SK-N-SH (cell line): ENCODE measurements at regions not wholly inside any gene's neighbourhood (a gene's known extent, or its start where the extent isn't known, plus 50 kb on each side); places are given as distances from the start of the nearest gene placed in this dataset.

ENCODE experiments used
- CTCF ChIA-PET: fragments of 300-600, 350-600 bp; formaldehyde crosslinking; extraction: SDS; loops from one replicate; lab custom pipeline; 2021; lab: Yijun Ruan, JAX
- POLR2A ChIA-PET: fragments of 350-600 bp; sonication (Branson Sonifier 250); formaldehyde crosslinking; extraction: SDS; loops from one replicate; lab custom pipeline; 2020; ENCODE audit warnings: antibody characterized with exemption, inconsistent platforms; lab: Yijun Ruan, JAX
- DNase-seq: peaks from one replicate; pipeline ENCODE4 v3.0.0; 2012
- H2AFZ ChIP-seq: fragments of 200-600 bp; sonication (generic); 2 replicates; pipeline ENCODE4 v1.8.1; 2016; ENCODE audit warnings: antibody characterized with exemption, mild to moderate bottlenecking, low read depth
- H3F3A ChIP-seq: fragments of 200-600 bp; sonication (generic); replicated peaks from 2 replicates; pipeline ENCODE3; 2016; ENCODE audit warnings: antibody characterized with exemption, mild to moderate bottlenecking; ENCODE audit not compliant: insufficient read depth
- H3K27ac ChIP-seq, 2 experiments: fragments of 200-500 bp in 1 of 2; fragments of 200-600 bp in 1 of 2; sonication (Bioruptor generic) in 1 of 2; sonication (generic), shearing (Covaris generic) in 1 of 2; 2 replicates each; pipeline versions ENCODE4 v1.5.1 to v1.6.1; 2014 to 2016; ENCODE audit warnings: low read depth in 2 of 2, inconsistent platforms in 1 of 2, low read length in 1 of 2, mild to moderate bottlenecking in 1 of 2, mixed read lengths in 1 of 2
- H3K27me3 ChIP-seq: fragments of 200-600 bp; sonication (generic), shearing (Covaris generic); 2 replicates; pipeline ENCODE4 v1.6.1; 2016; ENCODE audit warnings: mixed run types; ENCODE audit not compliant: insufficient read depth
- H3K36me3 ChIP-seq, 2 experiments: fragments of 200-500 bp in 1 of 2; fragments of 200-600 bp in 1 of 2; sonication (Bioruptor generic) in 1 of 2; sonication (generic) in 1 of 2; replicated peaks in 1 of 2; 2 replicates each; pipeline versions ENCODE3 to v1.5.1; 2014 to 2016; ENCODE audit warnings: low read length in 1 of 2, mild to moderate bottlenecking in 1 of 2; ENCODE audit not compliant: insufficient read depth in 2 of 2, control insufficient read depth in 1 of 2
- H3K4me1 ChIP-seq, 2 experiments: fragments of 200-500 bp in 1 of 2; fragments of 200-600 bp in 1 of 2; sonication (Bioruptor generic) in 1 of 2; sonication (generic), shearing (Covaris generic) in 1 of 2; 2 replicates each; pipeline versions ENCODE4 v1.5.1 to v1.6.1; 2014 to 2016; ENCODE audit warnings: low read depth in 1 of 2, low read length in 1 of 2, mixed run types in 1 of 2; ENCODE audit not compliant: insufficient read depth in 2 of 2, control insufficient read depth in 1 of 2
- H3K4me2 ChIP-seq: fragments of 200-600 bp; sonication (generic), shearing (Covaris generic); 2 replicates; pipeline ENCODE4 v1.6.1; 2017; ENCODE audit warnings: mixed run types
- H3K4me3 ChIP-seq, 2 experiments: fragments of 200-500 bp in 1 of 2; fragments of 200-600 bp in 1 of 2; sonication (Bioruptor generic) in 1 of 2; sonication (generic), shearing (Covaris generic) in 1 of 2; 2 replicates each; pipeline versions ENCODE4 v1.5.1 to v1.8.1; 2014 to 2016; ENCODE audit warnings: low read depth in 2 of 2, inconsistent platforms in 1 of 2, low read length in 1 of 2, mild to moderate bottlenecking in 1 of 2, mixed read lengths in 1 of 2, moderate library complexity in 1 of 2
- H3K79me2 ChIP-seq: fragments of 200-600 bp; sonication (generic); 2 replicates; pipeline ENCODE4 v1.8.1; 2017; ENCODE audit warnings: mild to moderate bottlenecking; ENCODE audit not compliant: insufficient read depth
- H3K9ac ChIP-seq: fragments of 200-600 bp; sonication (generic); 2 replicates; pipeline ENCODE4 v1.6.1; 2017; ENCODE audit warnings: mixed run types
- H3K9me2 ChIP-seq: fragments of 200-600 bp; sonication (generic); 2 replicates; pipeline ENCODE4 v1.6.1; 2017; ENCODE audit warnings: mixed run types
- H3K9me3 ChIP-seq: fragments of 200-600 bp; sonication (generic); 2 replicates; pipeline ENCODE4 v1.6.1; 2017; ENCODE audit warnings: mixed run types, mild to moderate bottlenecking, moderate library complexity
- H4K20me1 ChIP-seq: fragments of 200-600 bp; sonication (generic); 2 replicates; pipeline ENCODE4 v1.6.1; 2017; ENCODE audit warnings: mild to moderate bottlenecking, mixed run types; ENCODE audit not compliant: insufficient read depth
- CHD2 ChIP-seq: fragments of 150-350 bp; IDR thresholded peaks from 2 replicates; pipeline ENCODE4 v1.6.1; 2018; ENCODE audit warnings: low read length; ENCODE audit not compliant: partially characterized antibody
- CTCF ChIP-seq: fragments of 200-600 bp; sonication (generic); IDR thresholded peaks from 2 replicates; pipeline ENCODE4 v1.6.1; 2017; ENCODE audit warnings: antibody characterized with exemption, mild to moderate bottlenecking, moderate library complexity
- ELF1 ChIP-seq: IDR thresholded peaks from 2 replicates; pipeline ENCODE4 v1.4.0; 2012
- EZH2phosphoT487 ChIP-seq: fragments of 200-600 bp; sonication (generic); IDR thresholded peaks from 2 replicates; pipeline ENCODE4 v1.6.1; 2017; ENCODE audit warnings: low read depth, mixed run types, mild to moderate bottlenecking, antibody characterized with exemption, moderate library complexity, borderline replicate concordance
- GABPA ChIP-seq: IDR thresholded peaks from 2 replicates; pipeline ENCODE4 v1.4.0; 2012; ENCODE audit warnings: low read depth, mild to moderate bottlenecking
- GATA2 ChIP-seq: sonication (generic); formaldehyde crosslinking; IDR thresholded peaks from 2 replicates; pipeline ENCODE4 v1.5.0; 2020; ENCODE audit warnings: mild to moderate bottlenecking, missing genetic modification reagents
- IRF3 ChIP-seq: fragments of 150-350 bp; IDR thresholded peaks from 2 replicates; pipeline ENCODE4 v1.6.1; 2016; ENCODE audit warnings: mild to moderate bottlenecking, low read depth, low read length
- MAX ChIP-seq: IDR thresholded peaks from 2 replicates; pipeline ENCODE4 v1.4.0; 2012; ENCODE audit warnings: low read depth
- MEF2A ChIP-seq: IDR thresholded peaks from 2 replicates; pipeline ENCODE4 v1.4.0; 2012; ENCODE audit warnings: low read depth, borderline replicate concordance
- NRF1 ChIP-seq: IDR thresholded peaks from 2 replicates; pipeline ENCODE4 v1.6.1; 2012; ENCODE audit warnings: low read depth, mild to moderate bottlenecking, low read length
- RFX5 ChIP-seq: IDR thresholded peaks from 2 replicates; pipeline ENCODE4 v1.6.1; 2012; ENCODE audit warnings: mild to moderate bottlenecking, improper control_type of control experiment, low read length
- SMC3 ChIP-seq: IDR thresholded peaks from 2 replicates; pipeline ENCODE4 v1.6.1; 2012; ENCODE audit warnings: low read depth, low read length, improper control_type of control experiment
- TCF12 ChIP-seq: IDR thresholded peaks from 2 replicates; pipeline ENCODE4 v1.4.0; 2012
- YY1 ChIP-seq: IDR thresholded peaks from 2 replicates; pipeline ENCODE4 v1.4.0; 2012; ENCODE audit warnings: low read depth, mild to moderate bottlenecking
- ZBTB33 ChIP-seq: IDR thresholded peaks from 2 replicates; pipeline ENCODE4 v1.4.0; 2012; ENCODE audit warnings: low read depth, borderline replicate concordance
- WGBS: methylation state at CpG from one replicate; pipeline ENCODE4 v1.1.6; 2017; ENCODE audit warnings: low lambda C conversion rate; 5-methylcytosine and 5-hydroxymethylcytosine counted together

- Histone ChIP-seq H3K27me3 (no peaks in the 10 kb centered on the region), H3K4me3 (no peak overlapping the region), H3K79me2 (no peaks in the 10 kb centered on the region), H3K9me3 (no peaks in the 10 kb centered on the region), H3K4me1 (no peaks in the 10 kb centered on the region), H3K27ac (no peak overlapping the region)
- no peak for DNase-seq
- 61% methylated on average over 10 of the region's 32 CpGs for WGBS
- POLR2A ChIA-PET: no interaction called here
- TF ChIP-seq GATA2 (CRISPR knock-in tag) (no peak), GABPA (no peak), CHD2 (no peak), NRF1 (no peak), MAX (no peak), EZH2phosphoT487 (no peak), TCF12 (no peak), ELF1 (no peak), YY1 (no peak), ZBTB33 (no peak), CTCF (no peak)
- TF ChIP-seq, all 33 proteins: peak for 0
- Histone ChIP-seq H4K20me1 (no peaks in the 10 kb centered on the region), H3K9ac (no peak overlapping the region), H2AFZ (no peak overlapping the region), H3K36me3 (no peaks in the 10 kb centered on the region), H3K9me2 (no peaks in the 10 kb centered on the region), H3K4me2 (no peak overlapping the region), H3F3A (no peaks in the 10 kb centered on the region)
- CTCF ChIA-PET: no interaction called here
Observed at GRCh38 chr2:215218587-215219577, 80.5 kb upstream of the ABCA12 start.

- H3K36me3 ChIP-seq: no peaks in the 10 kb centered on the region
Observed at GRCh38 chr2:215216806-215217205, 78.4 kb upstream of the ABCA12 start.

More at GRCh38 chr2:215216806-215217205, 78.4 kb upstream of the ABCA12 start:
- H3K79me2 ChIP-seq: no peaks in the 10 kb centered on the region
- no peak overlapping the region for H3K27ac ChIP-seq
- no peak overlapping the region for H3K4me2 ChIP-seq
- H3K27me3 ChIP-seq: no peaks in the 10 kb centered on the region
- DNase-seq: no peak
- H2AFZ ChIP-seq: no peak overlapping the region
- no peaks in the 10 kb centered on the region for H3K4me1 ChIP-seq
- no peak overlapping the region for H3K9ac ChIP-seq
- WGBS: 15% methylated on average over 2 of the region's 2 CpGs
- no peaks in the 10 kb centered on the region for H3K9me3 ChIP-seq
- no peaks in the 10 kb centered on the region for H3F3A ChIP-seq
- no peaks in the 10 kb centered on the region for H3K9me2 ChIP-seq
- POLR2A ChIA-PET: no interaction called here
- no peak overlapping the region for H3K4me3 ChIP-seq
- CTCF ChIA-PET: no interaction called here
- no peaks in the 10 kb centered on the region for H4K20me1 ChIP-seq
- TF ChIP-seq SMC3: no peak
- TF ChIP-seq RFX5: no peak
- no peak for TF ChIP-seq IRF3
- no peak for TF ChIP-seq ZBTB33
- no peak for TF ChIP-seq CHD2
- TF ChIP-seq MEF2A: no peak
